Gastrocnemius medialis (tissue), 4 donors: ENCODE measurements at regions not wholly inside any gene's neighbourhood (a gene's known extent, or its start where the extent isn't known, plus 50 kb on each side); places are given as distances from the start of the nearest gene placed in this dataset.

ENCODE experiments used
- ATAC-seq, 2 donors: fragments of 150-250 bp; one replicate each; pipeline ENCODE4 v1.9.1; 2016
- DNase-seq, 2 donors: peaks; one replicate each; pipeline ENCODE4 v3.0.0-alpha.2; 2019
- H3K27ac ChIP-seq, 4 donors: fragments of 200-600 bp; sonication (generic); 1 replicate in 1 of 4; 2 replicates in 3 of 4; pipeline ENCODE4 v1.5.1; 2016 to 2018; ENCODE audit warnings: mild to moderate bottlenecking in 2 of 4, moderate library complexity in 1 of 4
- H3K27me3 ChIP-seq, 3 donors: fragments of 200-600 bp; sonication (generic) in 2 of 3; 1 replicate in 1 of 3; 2 replicates in 2 of 3; pipeline versions ENCODE4 v1.5.1 to v1.6.0; 2016 to 2019; ENCODE audit warnings: mild to moderate bottlenecking in 1 of 3, moderate library complexity in 1 of 3
- H3K36me3 ChIP-seq, 2 donors: fragments of 200-600 bp; sonication (generic) in 1 of 2; one replicate each; pipeline ENCODE4 v1.5.1; 2017 to 2018
- H3K4me1 ChIP-seq, 2 donors: fragments of 200-600 bp; sonication (generic) in 1 of 2; one replicate each; pipeline ENCODE4 v1.5.1; 2016 to 2017; ENCODE audit warnings: mild to moderate bottlenecking in 2 of 2
- H3K4me3 ChIP-seq, 4 donors: fragments of 200-600 bp; sonication (generic) in 3 of 4; 1 replicate in 1 of 4; 2 replicates in 3 of 4; pipeline ENCODE4 v1.5.1; 2016 to 2019; ENCODE audit warnings: mild to moderate bottlenecking in 2 of 4
- H3K9me3 ChIP-seq, 3 donors: fragments of 200-600 bp; sonication (generic) in 2 of 3; 1 replicate in 1 of 3; 2 replicates in 2 of 3; pipeline ENCODE4 v1.5.1; 2016 to 2019
- CTCF ChIP-seq, 5 experiments: fragments of 450-650 bp in 3 of 5; fragments of 200-600 bp in 2 of 5; sonication (generic) in 2 of 5; IDR thresholded peaks in 4 of 5; conservative IDR thresholded peaks in 1 of 5; 1 replicate in 4 of 5; 2 replicates in 1 of 5; pipeline ENCODE4 v1.5.1; 2016 to 2019; ENCODE audit warnings: antibody characterized with exemption in 5 of 5, mild to moderate bottlenecking in 3 of 5, moderate library complexity in 3 of 5
- POLR2A ChIP-seq, 2 donors: fragments of 450-650 bp; IDR thresholded peaks; one replicate each; pipeline ENCODE4 v1.6.1; 2017; ENCODE audit warnings: antibody characterized with exemption in 2 of 2, mild to moderate bottlenecking in 2 of 2, moderate library complexity in 2 of 2
- in situ Hi-C, 4 donors: fragments of 200-750 bp; cut with MboI; loops; one replicate each; pipeline versions ENCODE4 v1.15.0 to v1.8.0; 2017; ENCODE audit warnings: low sequenced_read_pairs in 4 of 4
- intact Hi-C: fragments of 100-400 bp; cut with DNase I; formaldehyde crosslinking; loops from one replicate; pipeline ENCODE4 v1.15.1; 2023; ENCODE audit warnings: low total_unique reads

DNA sequence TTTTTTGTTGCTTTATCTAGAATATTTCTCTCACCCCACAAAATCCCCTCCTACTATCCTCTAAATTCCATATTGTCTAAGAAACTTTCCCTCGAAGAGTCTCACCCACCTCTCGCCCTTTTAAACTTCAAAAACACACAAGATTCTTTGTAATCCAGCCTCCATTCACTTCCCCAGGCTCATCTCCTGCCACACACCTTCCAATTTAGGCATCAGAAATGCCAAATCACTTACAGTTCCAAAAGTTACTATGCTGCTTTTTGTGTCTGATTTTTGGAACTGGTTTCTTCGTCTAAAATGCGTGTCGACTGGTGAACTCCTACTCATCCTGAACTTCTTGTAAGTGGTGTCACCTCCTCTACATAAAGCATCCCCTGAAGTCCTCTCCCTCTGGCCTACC, 482.4 kb upstream of the CAMK1G start:
- H3K9me3 ChIP-seq: no peaks in the 10 kb centered on the region
- no peak for TF ChIP-seq CTCF (IDR thresholded peaks at IDR 0.05 in 4 of 5, conservative IDR thresholded peaks at IDR 0.05 in 1 of 5)
- in situ Hi-C loops (no loop called here), intact Hi-C loops (no loop called here)
- no peaks in the 10 kb centered on the region for H3K36me3 ChIP-seq
- H3K4me3 ChIP-seq: no peak overlapping the region
- no peak for ATAC-seq
- no peak for DNase-seq
- no peaks in the 10 kb centered on the region for H3K4me1 ChIP-seq
- no peak overlapping the region for H3K27ac ChIP-seq
- H3K27me3 ChIP-seq: no peaks in the 10 kb centered on the region

GRCh38 chr1:209102120-209102519, 481.4 kb upstream of the CAMK1G start:
- Histone ChIP-seq H3K36me3 (no peaks in the 10 kb centered on the region), H3K27ac (no peak overlapping the region), H3K4me3 (no peak overlapping the region), H3K27me3 (no peaks in the 10 kb centered on the region), H3K4me1 (no peaks in the 10 kb centered on the region), H3K9me3 (no peaks in the 10 kb centered on the region)
- in situ Hi-C loops (no loop called here), intact Hi-C loops (no loop called here)
- TF ChIP-seq CTCF (IDR thresholded peaks at IDR 0.05 in 4 of 5, conservative IDR thresholded peaks at IDR 0.05 in 1 of 5) (no peak), POLR2A (IDR thresholded peaks at IDR 0.05) (no peak)
- DNase-seq (no peak), ATAC-seq (no peak)

GRCh38 chr1:209102531-209102930, 481.0 kb upstream of the CAMK1G start:
- Histone ChIP-seq H3K4me1 (no peaks in the 10 kb centered on the region), H3K36me3 (no peaks in the 10 kb centered on the region), H3K27ac (no peak overlapping the region), H3K4me3 (no peak overlapping the region), H3K27me3 (no peaks in the 10 kb centered on the region), H3K9me3 (no peaks in the 10 kb centered on the region)
- intact Hi-C loops: no loop called here
- DNase-seq: no peak
- in situ Hi-C loops: no loop called here
- no peak for ATAC-seq
- no peak for TF ChIP-seq POLR2A (IDR thresholded peaks at IDR 0.05)
- no peak for TF ChIP-seq CTCF (IDR thresholded peaks at IDR 0.05 in 4 of 5, conservative IDR thresholded peaks at IDR 0.05 in 1 of 5)

DNA sequence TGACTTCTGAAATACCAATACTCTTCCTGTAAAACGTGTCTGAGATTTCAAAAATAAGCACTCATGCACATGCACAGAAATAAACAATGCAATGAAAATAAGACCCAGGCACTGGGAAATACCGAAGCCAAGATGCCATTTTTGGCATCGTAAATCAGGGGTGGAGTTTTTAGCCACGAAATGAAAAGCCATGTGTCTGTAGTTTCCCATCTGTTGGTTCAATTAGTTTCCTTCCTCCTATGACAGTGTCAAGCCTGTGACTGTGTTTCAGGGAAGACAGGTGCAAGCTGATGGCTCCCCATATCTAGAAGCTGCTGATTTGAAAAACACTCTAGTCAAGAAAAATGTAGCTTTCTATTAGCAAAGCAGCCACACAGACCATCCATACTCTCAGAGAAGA, 480.4 kb upstream of the CAMK1G start:
- TF ChIP-seq POLR2A (IDR thresholded peaks at IDR 0.05) (no peak), CTCF (IDR thresholded peaks at IDR 0.05 in 4 of 5, conservative IDR thresholded peaks at IDR 0.05 in 1 of 5) (no peak)
- Histone ChIP-seq H3K9me3 (no peaks in the 10 kb centered on the region), H3K27me3 (no peaks in the 10 kb centered on the region), H3K4me3 (no peak overlapping the region), H3K36me3 (no peaks in the 10 kb centered on the region), H3K27ac (no peak overlapping the region), H3K4me1 (no peaks in the 10 kb centered on the region)
- DNase-seq (no peak), ATAC-seq (no peak)
- in situ Hi-C loops: no loop called here
- intact Hi-C loops: no loop called here

GRCh38 chr1:209104646-209105045, 478.9 kb upstream of the CAMK1G start:
- no peak for TF ChIP-seq CTCF (IDR thresholded peaks at IDR 0.05 in 4 of 5, conservative IDR thresholded peaks at IDR 0.05 in 1 of 5)
- no peak for TF ChIP-seq POLR2A (IDR thresholded peaks at IDR 0.05)
- DNase-seq (no peak), ATAC-seq (no peak)
- in situ Hi-C loops (no loop called here), intact Hi-C loops (no loop called here)
- Histone ChIP-seq H3K36me3 (no peaks in the 10 kb centered on the region), H3K4me1 (no peaks in the 10 kb centered on the region), H3K27me3 (no peaks in the 10 kb centered on the region), H3K4me3 (no peak overlapping the region), H3K27ac (no peak overlapping the region), H3K9me3 (no peaks in the 10 kb centered on the region)
